Endothelial cell of umbilical vein (primary cell): ENCODE measurements at regions not wholly inside any gene's neighbourhood (a gene's known extent, or its start where the extent isn't known, plus 50 kb on each side); places are given as distances from the start of the nearest gene placed in this dataset.

Experiments
- BruUV-seq: library from RNA; stranded (reverse); fragments of 400-500 nt; replicated peaks from 2 replicates; lab custom pipeline; 2021; lab: Mats Ljungman, UMichigan
- CTCF ChIA-PET: fragments of 300-600, 350-600 bp; sonication (Branson Sonifier 250); formaldehyde crosslinking; loops from one replicate; lab custom pipeline; 2021; ENCODE audit warnings: antibody characterized with exemption, inconsistent platforms; lab: Charles Lee
- POLR2A ChIA-PET: fragments of 300-600, 350-600 bp; sonication (Branson Sonifier 250); formaldehyde crosslinking; loops from one replicate; lab custom pipeline; 2021; ENCODE audit warnings: antibody characterized with exemption, inconsistent platforms; lab: Charles Lee
- DNase-seq: peaks from one replicate; pipeline ENCODE4 v3.0.0-alpha.2; 2011; ENCODE audit warnings: low read depth, low spot score
- FAIRE-seq: peaks from 2 replicates; lab custom pipeline; 2011; peaks lifted over from hg19 to GRCh38; lab: Jason Lieb, UNC
- H2AFZ ChIP-seq: 2 replicates; pipeline ENCODE4 v1.6.0; 2012; ENCODE audit warnings: low read depth, low read length, control low read depth, inconsistent platforms
- H3K27ac ChIP-seq: 2 replicates; pipeline ENCODE4 v1.5.1; 2011; ENCODE audit warnings: low read depth, mild to moderate bottlenecking, control low read depth, low read length, moderate library complexity; ENCODE audit not compliant: insufficient read depth
- H3K27me3 ChIP-seq, 2 experiments: 2 replicates each; pipeline versions ENCODE4 v1.6.0 to v1.6.1; 2011; ENCODE audit warnings: low read length in 2 of 2, mixed read lengths in 1 of 2; ENCODE audit not compliant: control insufficient read depth in 2 of 2, insufficient read depth in 2 of 2
- H3K36me3 ChIP-seq, 2 experiments: 2 replicates in 1 of 2; 3 replicates in 1 of 2; pipeline ENCODE4 v1.5.1; 2011; ENCODE audit warnings: low read length in 2 of 2, mild to moderate bottlenecking in 1 of 2, moderate library complexity in 1 of 2; ENCODE audit not compliant: control insufficient read depth in 2 of 2, insufficient read depth in 2 of 2; ENCODE audit errors: extremely low read depth in 1 of 2
- H3K4me1 ChIP-seq: 3 replicates; pipeline ENCODE4 v1.5.1; 2011; ENCODE audit warnings: mild to moderate bottlenecking, low read length; ENCODE audit not compliant: control insufficient read depth, insufficient read depth; ENCODE audit errors: extremely low read depth
- H3K4me2 ChIP-seq: 2 replicates; pipeline ENCODE4 v1.6.1; 2011; ENCODE audit warnings: low read length, control low read depth, mixed read lengths; ENCODE audit not compliant: insufficient read depth
- H3K4me3 ChIP-seq, 3 experiments: fragments of 200-600 bp in 1 of 3; sonication (generic), shearing (Covaris generic) in 1 of 3; replicated peaks in 1 of 3; 2 replicates each; pipeline ENCODE4 v1.5.1; 2011 to 2016; ENCODE audit warnings: control low read depth in 3 of 3, low read length in 3 of 3, mild to moderate bottlenecking in 2 of 3, inconsistent platforms in 1 of 3, low read depth in 1 of 3, moderate library complexity in 1 of 3; ENCODE audit not compliant: insufficient read depth in 1 of 3
- H3K79me2 ChIP-seq: 2 replicates; pipeline ENCODE4 v1.6.0; 2012; ENCODE audit warnings: low read length, inconsistent platforms; ENCODE audit not compliant: control insufficient read depth, insufficient read depth
- H3K9ac ChIP-seq: replicated peaks from 2 replicates; pipeline ENCODE3; 2011; ENCODE audit warnings: low read length, control low read depth; ENCODE audit not compliant: insufficient read depth; ENCODE audit errors: extremely low read depth
- H3K9me1 ChIP-seq: replicated peaks from 3 replicates; pipeline ENCODE4 v1.6.0; 2011; ENCODE audit warnings: mild to moderate bottlenecking, low read length; ENCODE audit not compliant: control insufficient read depth, insufficient read depth; ENCODE audit errors: extremely low read depth
- H3K9me3 ChIP-seq: replicated peaks from 2 replicates; pipeline ENCODE4 v1.5.1; 2012; ENCODE audit warnings: low read length, inconsistent platforms; ENCODE audit not compliant: control insufficient read depth, insufficient read depth
- H4K20me1 ChIP-seq: replicated peaks from 2 replicates; pipeline ENCODE3; 2011; ENCODE audit warnings: mild to moderate bottlenecking, low read length; ENCODE audit not compliant: control insufficient read depth, insufficient read depth; ENCODE audit errors: extremely low read depth
- EZH2 ChIP-seq: IDR thresholded peaks from 2 replicates; pipeline ENCODE4 v1.6.1; 2012; ENCODE audit warnings: borderline replicate concordance, low read depth, mild to moderate bottlenecking, moderate library complexity, low read length, inconsistent platforms; ENCODE audit not compliant: severe bottlenecking
- FOS ChIP-seq: IDR thresholded peaks from 2 replicates; pipeline ENCODE4 v1.6.1; 2011; ENCODE audit warnings: mild to moderate bottlenecking, low read length, moderate library complexity, borderline replicate concordance; ENCODE audit not compliant: insufficient read depth
- MYC ChIP-seq: IDR thresholded peaks from one replicate; pipeline ENCODE4 v1.6.1; 2011; ENCODE audit warnings: mild to moderate bottlenecking, low read depth, low read length
- POLR2A ChIP-seq: IDR thresholded peaks from 2 replicates; pipeline ENCODE4 v1.6.1; 2012; ENCODE audit warnings: low read depth, mild to moderate bottlenecking, control low read depth, low read length
- POLR2AphosphoS5 ChIP-seq: IDR thresholded peaks from 2 replicates; pipeline ENCODE4 v1.6.1; 2012; ENCODE audit warnings: low read depth, mild to moderate bottlenecking, control low read depth, low read length, moderate library complexity; ENCODE audit not compliant: insufficient read depth
- dilution Hi-C: fragments of 300-500 bp; cut with MboI; formaldehyde crosslinking; loops from one replicate; pipeline ENCODE4 v1.15.0; 2019; ENCODE audit warnings: low sequenced_read_pairs; ENCODE audit not compliant: extremely low pct_ligation_motif_present
- intact Hi-C: fragments of 100-400 bp; cut with micrococcal nuclease; formaldehyde crosslinking; loops from one replicate; pipeline ENCODE4 v1.10.0; 2022

DNA sequence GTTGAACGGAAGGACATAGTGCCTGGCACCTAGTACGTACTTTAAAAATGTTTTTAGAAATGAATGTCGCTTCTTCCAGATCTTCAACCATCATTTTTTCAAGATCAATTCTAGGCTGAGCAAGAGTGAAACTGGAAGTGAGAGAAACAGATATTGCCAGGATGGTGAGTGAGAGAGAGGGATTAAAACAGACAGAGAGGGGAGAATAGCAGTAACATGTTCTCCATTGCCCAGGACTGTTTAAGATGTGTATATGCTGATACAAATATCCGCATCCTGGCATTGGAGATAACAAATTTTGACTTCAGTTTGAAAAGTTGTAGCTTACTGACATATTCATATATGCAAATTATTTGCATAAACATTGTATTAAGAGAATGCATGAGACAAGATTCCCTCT lies 1156.1 kb downstream of the TBL1XR1 start:
- CTCF ChIA-PET, result no interaction called here
- TF ChIP-seq EZH2 (no peak), POLR2AphosphoS5 (no peak), MYC (no peak)

DNA sequence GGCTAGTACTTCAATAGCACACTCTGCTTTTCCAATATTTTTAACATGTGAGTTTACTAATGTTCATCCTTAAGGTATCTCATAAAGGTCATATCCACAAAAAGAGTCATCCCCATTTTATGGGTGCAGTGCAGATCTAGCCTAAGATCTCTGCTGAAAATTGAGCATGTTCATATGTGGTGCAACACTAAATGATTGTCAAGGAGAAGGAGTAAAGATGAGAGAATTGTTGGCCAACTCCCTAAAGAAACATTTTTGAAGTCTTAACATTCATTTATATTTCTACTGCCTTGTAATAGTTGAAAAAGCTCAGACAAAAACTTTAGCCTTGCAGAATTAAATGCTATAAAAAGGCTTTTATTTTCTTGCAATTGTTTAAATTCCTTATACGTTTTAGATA lies 1159.6 kb downstream of the TBL1XR1 start:
- dilution Hi-C loops (no loop called here), intact Hi-C loops (no loop called here)
- Histone ChIP-seq H3K4me1 (no peaks in the 10 kb centered on the region), H3K9me3 (no peaks in the 10 kb centered on the region), H3K27me3 (no peaks in the 10 kb centered on the region), H3K27ac (no peak overlapping the region), H3K79me2 (no peaks in the 10 kb centered on the region), H3K9me1 (no peaks in the 10 kb centered on the region), H3K9ac (no peak overlapping the region), H3K36me3 (no peaks in the 10 kb centered on the region), H3K4me3 (no peak overlapping the region), H3K4me2 (no peak overlapping the region), H2AFZ (no peak overlapping the region), H4K20me1 (no peaks in the 10 kb centered on the region)
- DNase-seq (no peak), FAIRE-seq (no peak)
- ChIA-PET CTCF (no interaction called here), POLR2A (no interaction called here)
- TF ChIP-seq POLR2AphosphoS5 (no peak), FOS (no peak), MYC (no peak), POLR2A (no peak), EZH2 (no peak)
- BruUV-seq, result no TSS peak

More for the DNA sequence above, 1156.1 kb downstream of the TBL1XR1 start:
- intact Hi-C loops (no loop called here), dilution Hi-C loops (no loop called here)
- no peak overlapping the region for H3K9ac ChIP-seq
- no TSS peak for BruUV-seq
- FAIRE-seq (no peak), DNase-seq (no peak)
- no peaks in the 10 kb centered on the region for H4K20me1 ChIP-seq
- no peak overlapping the region for H3K27ac ChIP-seq
- H3K4me3 ChIP-seq, result no peak overlapping the region
- H3K9me3 ChIP-seq, result no peaks in the 10 kb centered on the region
- no peaks in the 10 kb centered on the region for H3K79me2 ChIP-seq
- H3K9me1 ChIP-seq, result no peaks in the 10 kb centered on the region
- no peaks in the 10 kb centered on the region for H3K4me1 ChIP-seq
- POLR2A ChIA-PET, result no interaction called here
- no peaks in the 10 kb centered on the region for H3K36me3 ChIP-seq
- no peak overlapping the region for H3K4me2 ChIP-seq
- no peaks in the 10 kb centered on the region for H3K27me3 ChIP-seq
- H2AFZ ChIP-seq, result no peak overlapping the region
